ENCODE measurements at regions not wholly inside any gene's neighbourhood (a gene's known extent, or its start where the extent isn't known, plus 50 kb on each side); places are given as distances from the start of the nearest gene placed in this dataset.
A peak's percentile ranks its signal among the peaks of the same experiment; 100 is the strongest.
"Not testable (repeated sequence)": the region's sequence is repeated elsewhere in the genome, so short reads cannot be mapped to it uniquely, and the experiment has no call there.

- Histone ChIP-seq H3K27me3 (no peaks in the 10 kb centered on the region), H3K9me3 (no peaks in the 10 kb centered on the region; the same call in 1 of the 2 replicates), H3K4me3 (no peak overlapping the region), H3K36me3 (no peaks in the 10 kb centered on the region)
- DNase-seq: peak; percentile 8
Observed at GRCh38 chr1:242651817-242652216, 127.3 kb upstream of the PLD5 start.

- H3K9me3 ChIP-seq: no peaks in the 10 kb centered on the region; the same call in 1 of the 2 replicates
- H3K4me3 ChIP-seq: no peak overlapping the region
- no peak for DNase-seq
- H3K36me3 ChIP-seq: no peaks in the 10 kb centered on the region
- no peaks in the 10 kb centered on the region; the same call in 1 of the 2 replicates for H3K27me3 ChIP-seq
Observed at GRCh38 chr1:242641461-242641860, 117.0 kb upstream of the PLD5 start.

- no peak for DNase-seq
- H3K9me3 ChIP-seq: no peaks in the 10 kb centered on the region; the same call in 1 of the 2 replicates
- no peak overlapping the region for H3K4me3 ChIP-seq
- no peaks in the 10 kb centered on the region; the same call in 1 of the 2 replicates for H3K27me3 ChIP-seq
- H3K36me3 ChIP-seq: no peaks in the 10 kb centered on the region
Observed at GRCh38 chr1:242639104-242639503, 114.6 kb upstream of the PLD5 start.

GRCh38 chr1:242634732-242635131 is 110.2 kb upstream of the PLD5 start:
- Histone ChIP-seq H3K9me3 (no peaks in the 10 kb centered on the region; the same call in 1 of the 2 replicates), H3K4me3 (no peak overlapping the region), H3K36me3 (no peaks in the 10 kb centered on the region), H3K27me3 (no peaks in the 10 kb centered on the region)
- DNase-seq: no peak

- DNase-seq: peak; percentile 69
- H3K4me3 ChIP-seq: no peak overlapping the region
- no peaks in the 10 kb centered on the region for H3K27me3 ChIP-seq
Observed at GRCh38 chr1:242629396-242629795, 104.9 kb upstream of the PLD5 start.

GRCh38 chr1:242623756-242624155 is 99.3 kb upstream of the PLD5 start:
- no peak overlapping the region for H3K4me3 ChIP-seq
- no peaks in the 10 kb centered on the region; the same call in 1 of the 2 replicates for H3K9me3 ChIP-seq
- H3K36me3 ChIP-seq: no peaks in the 10 kb centered on the region
- DNase-seq: no peak
- H3K27me3 ChIP-seq: no peaks in the 10 kb centered on the region

More at GRCh38 chr1:242629396-242629795, 104.9 kb upstream of the PLD5 start:
- H3K9me3 ChIP-seq: no peaks in the 10 kb centered on the region; the same call in none of the 2 replicates
- no peaks in the 10 kb centered on the region for H3K36me3 ChIP-seq

- no peaks in the 10 kb centered on the region for H3K36me3 ChIP-seq
- H3K4me3 ChIP-seq: no peak overlapping the region
- no peaks in the 10 kb centered on the region; the same call in 1 of the 2 replicates for H3K9me3 ChIP-seq
- DNase-seq: no peak
- H3K27me3 ChIP-seq: no peaks in the 10 kb centered on the region
Observed at GRCh38 chr1:242623119-242623518, 98.6 kb upstream of the PLD5 start.

GRCh38 chr1:242613266-242613815 is 88.8 kb upstream of the PLD5 start:
- DNase-seq: no peak
- H3K36me3 ChIP-seq: no peaks in the 10 kb centered on the region
- peaks cover 18% of the 10 kb centered on the region for H3K27me3 ChIP-seq
- H3K4me3 ChIP-seq: no peak overlapping the region
- no peaks in the 10 kb centered on the region for H3K9me3 ChIP-seq

GRCh38 chr1:242610209-242610608 is 85.7 kb upstream of the PLD5 start:
- peaks cover 18% of the 10 kb centered on the region for H3K27me3 ChIP-seq
- H3K9me3 ChIP-seq: no peaks in the 10 kb centered on the region
- no peak overlapping the region for H3K4me3 ChIP-seq
- no peaks in the 10 kb centered on the region for H3K36me3 ChIP-seq
- DNase-seq: no peak

GRCh38 chr1:242605521-242605920 is 81.0 kb upstream of the PLD5 start:
- no peak for DNase-seq
- no peak overlapping the region for H3K4me3 ChIP-seq

GRCh38 chr1:242602001-242602400 is 77.5 kb upstream of the PLD5 start:
- DNase-seq: no peak
- Histone ChIP-seq H3K27me3 (no peaks in the 10 kb centered on the region), H3K9me3 (no peaks in the 10 kb centered on the region), H3K36me3 (no peaks in the 10 kb centered on the region), H3K4me3 (no peak overlapping the region)

More at GRCh38 chr1:242605521-242605920, 81.0 kb upstream of the PLD5 start:
- H3K27me3 ChIP-seq: peaks cover 7% of the 10 kb centered on the region
- H3K9me3 ChIP-seq: no peaks in the 10 kb centered on the region
- no peaks in the 10 kb centered on the region for H3K36me3 ChIP-seq

GRCh38 chr1:242593756-242594155 is 69.3 kb upstream of the PLD5 start:
- not testable (repeated sequence) for H3K4me3 ChIP-seq, H3K9me3 ChIP-seq, H3K36me3 ChIP-seq, H3K27me3 ChIP-seq, DNase-seq

- Histone ChIP-seq H3K36me3 (no peaks in the 10 kb centered on the region), H3K27me3 (no peaks in the 10 kb centered on the region; the same call in 1 of the 2 replicates), H3K9me3 (no peaks in the 10 kb centered on the region), H3K4me3 (no peak overlapping the region)
- no peak for DNase-seq
Observed at GRCh38 chr1:242586360-242586680, 61.8 kb upstream of the PLD5 start.

GRCh38 chr1:242585616-242586359 is 61.3 kb upstream of the PLD5 start:
- no peak for DNase-seq
- Histone ChIP-seq H3K27me3 (no peaks in the 10 kb centered on the region; the same call in 1 of the 2 replicates), H3K36me3 (no peaks in the 10 kb centered on the region), H3K4me3 (no peak overlapping the region), H3K9me3 (no peaks in the 10 kb centered on the region)

GRCh38 chr1:242582669-242583068 is 58.2 kb upstream of the PLD5 start:
- H3K4me3 ChIP-seq: no peak overlapping the region
- peaks cover 2% of the 10 kb centered on the region; the same call in 1 of the 2 replicates for H3K27me3 ChIP-seq
- no peaks in the 10 kb centered on the region for H3K9me3 ChIP-seq
- DNase-seq: no peak
- no peaks in the 10 kb centered on the region for H3K36me3 ChIP-seq

GRCh38 chr1:242579528-242580235 is 55.2 kb upstream of the PLD5 start:
- DNase-seq: no peak
- no peak overlapping the region for H3K4me3 ChIP-seq
- no peaks in the 10 kb centered on the region for H3K36me3 ChIP-seq
- no peaks in the 10 kb centered on the region for H3K9me3 ChIP-seq
- H3K27me3 ChIP-seq: peaks cover 2% of the 10 kb centered on the region; the same call in 1 of the 2 replicates
